HG03108 (cell line): ENCODE measurements at regions not wholly inside any gene's neighbourhood (a gene's known extent, or its start where the extent isn't known, plus 50 kb on each side); places are given as distances from the start of the nearest gene placed in this dataset.

ENCODE experiments used
- ATAC-seq: cut with Tn5 transposase; IDR thresholded peaks from one replicate; pipeline ENCODE4 v1.9.1; 2021; ENCODE audit warnings: moderate library complexity; ENCODE audit not compliant: unreplicated experiment

- no peak for ATAC-seq
These were observed 1723.6 kb upstream of the PCDH20 start for GRCh38 chr13:63139277-63139676.

GRCh38 chr13:63129995-63130394 lies 1714.3 kb upstream of the PCDH20 start:
- ATAC-seq, result no peak

GRCh38 chr13:63128716-63129115 lies 1713.1 kb upstream of the PCDH20 start:
- ATAC-seq, result no peak

- ATAC-seq, result no peak
These were observed 1709.2 kb upstream of the PCDH20 start for GRCh38 chr13:63124863-63125262.

- ATAC-seq, result no peak
These were observed 1705.2 kb upstream of the PCDH20 start for GRCh38 chr13:63120883-63121282.

- no peak for ATAC-seq
These were observed 1702.1 kb upstream of the PCDH20 start for GRCh38 chr13:63117710-63118109.

- no peak for ATAC-seq
These were observed 1697.2 kb upstream of the PCDH20 start for GRCh38 chr13:63112799-63113395.

- no peak for ATAC-seq
These were observed 1694.8 kb upstream of the PCDH20 start for GRCh38 chr13:63110466-63110865.

GRCh38 chr13:63107179-63107943 lies 1691.7 kb upstream of the PCDH20 start:
- no peak for ATAC-seq

- no peak for ATAC-seq
These were observed 1679.1 kb upstream of the PCDH20 start for GRCh38 chr13:63094717-63095116.

- no peak for ATAC-seq
These were observed 1678.3 kb upstream of the PCDH20 start for GRCh38 chr13:63093907-63094469.

- ATAC-seq, result no peak
These were observed 1676.8 kb upstream of the PCDH20 start for GRCh38 chr13:63092456-63092855.

- ATAC-seq, result no peak
These were observed 1674.9 kb upstream of the PCDH20 start for GRCh38 chr13:63090524-63090923.

GRCh38 chr13:63088226-63088625 lies 1672.6 kb upstream of the PCDH20 start:
- no peak for ATAC-seq

GRCh38 chr13:63086286-63086685 lies 1670.6 kb upstream of the PCDH20 start:
- ATAC-seq, result no peak

GRCh38 chr13:63085851-63086250 lies 1670.2 kb upstream of the PCDH20 start:
- no peak for ATAC-seq

GRCh38 chr13:63081400-63082014 lies 1665.9 kb upstream of the PCDH20 start:
- no peak for ATAC-seq

- ATAC-seq, result no peak
These were observed 1659.5 kb upstream of the PCDH20 start for GRCh38 chr13:63075126-63075525.

- ATAC-seq, result no peak
These were observed 1634.6 kb upstream of the PCDH20 start for GRCh38 chr13:63050287-63050686.

GRCh38 chr13:63048653-63049052 lies 1633.0 kb upstream of the PCDH20 start:
- ATAC-seq, result no peak

- ATAC-seq, result no peak
These were observed 1629.1 kb upstream of the PCDH20 start for GRCh38 chr13:63044589-63045313.
